ENCODE measurements at regions not wholly inside any gene's neighbourhood (a gene's known extent, or its start where the extent isn't known, plus 50 kb on each side); places are given as distances from the start of the nearest gene placed in this dataset.
"Not testable (repeated sequence)": the region's sequence is repeated elsewhere in the genome, so short reads cannot be mapped to it uniquely, and the experiment has no call there.

DNA sequence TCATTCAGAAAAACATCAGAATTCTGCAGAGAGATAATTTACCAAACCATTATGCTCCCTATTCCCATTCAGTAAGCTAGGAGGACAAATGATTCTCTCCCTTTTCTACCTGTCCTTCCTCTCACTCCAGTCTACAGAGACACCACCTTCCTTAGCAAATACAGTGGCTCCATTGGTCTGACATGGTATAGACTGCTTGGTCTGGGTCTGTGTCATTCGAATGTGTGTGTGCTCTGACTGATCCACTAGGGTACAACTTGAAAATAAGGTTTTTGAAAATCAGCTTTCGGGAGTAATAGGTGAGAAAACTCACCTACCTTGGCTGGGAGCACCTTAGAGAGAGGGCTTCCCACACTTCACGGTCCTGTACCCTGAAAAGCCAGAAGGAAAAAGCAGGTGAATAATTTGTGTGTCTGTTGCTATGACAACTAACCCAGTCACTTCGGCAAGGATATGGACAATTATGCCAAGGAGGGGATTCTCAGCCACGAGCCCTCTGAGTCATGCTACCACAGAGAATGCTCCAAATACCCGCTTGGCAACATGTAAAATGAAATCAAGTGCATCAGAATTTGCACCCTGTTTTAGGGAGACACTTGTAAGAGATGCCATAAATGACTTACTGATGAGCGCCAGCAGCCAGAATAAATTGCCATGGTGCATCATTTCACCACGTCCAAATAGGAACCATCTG is 114.5 kb upstream of the PRKCQ start:
- DNase-seq (ENCODE audit: low read depth), result no peak

DNA sequence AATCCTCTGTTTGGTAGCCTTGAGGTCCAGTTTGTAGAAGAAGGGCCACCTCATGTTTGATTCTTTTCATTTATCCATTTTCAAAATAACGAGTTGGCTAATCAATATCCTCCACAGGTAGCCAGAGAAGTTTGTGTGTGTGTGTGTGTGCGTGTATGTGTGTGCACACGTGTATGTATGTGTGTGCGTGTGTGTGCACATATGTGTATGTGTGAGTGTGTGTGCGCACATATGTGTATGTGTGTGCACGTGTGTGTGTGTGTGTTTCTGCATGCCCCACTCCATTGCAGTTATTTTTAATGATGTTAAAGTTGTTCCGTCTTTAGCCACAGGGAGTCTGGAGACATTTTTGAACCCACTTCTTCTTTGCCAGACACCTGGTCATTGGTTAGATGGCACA is 112.8 kb upstream of the PRKCQ start:
- no peak for DNase-seq (ENCODE audit: low read depth)

- DNase-seq (ENCODE audit: low read depth), result no peak
Observed at GRCh38 chr10:6692103-6692502, 112.0 kb upstream of the PRKCQ start.

GRCh38 chr10:6689036-6689435 is 109.0 kb upstream of the PRKCQ start:
- DNase-seq (ENCODE audit: low read depth), result no peak

- DNase-seq (ENCODE audit: low read depth), result no peak
Observed at GRCh38 chr10:6680735-6681134, 100.7 kb upstream of the PRKCQ start.

GRCh38 chr10:6678956-6679355 is 98.9 kb upstream of the PRKCQ start:
- no peak for DNase-seq (ENCODE audit: low read depth)

DNA sequence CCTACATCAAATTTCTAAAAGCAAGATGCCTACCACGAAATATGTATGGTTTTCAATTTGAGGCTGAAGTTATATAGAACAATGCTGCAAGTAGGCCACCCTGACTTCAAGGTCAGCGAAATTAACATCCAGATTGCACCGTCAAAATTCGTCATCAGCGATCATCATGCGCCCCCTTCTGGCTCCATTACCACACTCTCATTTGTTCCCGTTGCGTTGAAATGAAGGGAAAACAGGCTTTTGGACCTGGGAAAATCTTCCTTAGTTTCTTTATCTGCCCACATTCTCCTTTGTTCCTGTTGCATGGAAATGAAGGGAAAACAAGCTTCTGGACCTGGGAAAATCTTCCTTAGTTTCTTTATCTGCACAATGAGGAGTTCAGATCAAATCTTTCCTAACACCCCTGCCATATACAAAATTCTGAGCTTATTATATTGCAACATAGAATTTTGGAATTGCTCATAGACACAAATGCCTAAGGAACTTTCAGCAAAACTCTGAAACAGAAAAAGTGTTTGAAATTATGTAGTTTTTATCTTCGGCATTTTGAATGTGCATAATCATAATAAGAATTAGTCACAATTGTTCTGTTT is 98.2 kb upstream of the PRKCQ start:
- DNase-seq (ENCODE audit: low read depth), result peak; percentile 12

DNA sequence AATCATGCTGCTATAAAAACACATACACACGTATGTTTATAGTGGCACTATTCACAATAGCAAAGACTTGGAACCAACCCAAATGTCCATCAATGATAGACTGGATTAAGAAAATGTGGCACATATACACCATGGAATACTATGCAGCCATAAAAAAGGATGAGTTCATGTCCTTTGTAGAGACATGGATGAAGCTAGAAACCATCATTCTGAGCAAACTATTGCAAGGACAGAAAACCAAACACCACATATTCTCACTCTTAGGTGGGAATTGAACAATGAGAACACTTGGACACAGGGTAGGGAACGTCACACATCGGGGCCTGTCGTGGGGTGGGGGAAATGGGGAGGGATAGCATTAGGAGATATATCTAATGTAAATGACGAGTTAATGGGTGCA is 97.1 kb upstream of the PRKCQ start:
- DNase-seq (ENCODE audit: low read depth), result not testable (repeated sequence)

DNA sequence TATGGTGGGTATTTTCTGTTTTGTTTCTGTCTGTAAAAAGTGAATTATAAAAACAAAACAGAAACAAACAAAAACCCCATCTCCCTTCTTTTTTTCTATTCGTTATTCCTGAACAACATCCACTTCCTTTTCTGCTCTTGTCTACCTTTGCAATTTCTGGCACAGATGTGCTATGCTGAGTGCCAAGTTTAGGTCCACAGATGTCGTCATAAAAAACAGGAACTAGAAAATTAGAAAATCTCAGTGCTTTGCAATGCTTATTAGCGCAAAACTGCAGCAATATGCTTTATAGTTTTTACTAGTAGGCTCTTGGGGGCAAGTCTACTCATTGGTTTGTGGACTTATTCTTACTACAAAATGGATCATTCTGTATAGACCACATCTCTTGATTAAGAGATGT is 94.2 kb upstream of the PRKCQ start:
- DNase-seq (ENCODE audit: low read depth), result no peak

DNA sequence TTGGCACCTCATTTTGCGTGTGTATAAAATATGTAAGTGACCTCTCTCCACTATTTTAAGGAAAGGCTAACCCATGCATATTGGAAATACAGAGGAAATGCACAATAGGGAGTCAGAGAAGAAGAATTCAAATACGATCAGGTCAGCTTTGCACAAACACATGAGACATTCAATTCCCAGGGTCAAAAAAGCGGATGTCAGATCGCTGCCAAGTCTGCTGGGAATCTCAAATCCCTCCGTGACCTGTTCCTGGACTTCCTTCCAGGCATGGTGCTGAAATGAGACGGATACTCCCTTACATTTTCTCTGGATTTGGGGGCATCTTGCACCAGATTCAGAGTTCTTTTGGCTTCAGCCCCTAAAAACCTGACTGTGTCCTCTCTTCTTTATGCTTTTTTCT is 91.9 kb upstream of the PRKCQ start:
- no peak for DNase-seq (ENCODE audit: low read depth)

DNA sequence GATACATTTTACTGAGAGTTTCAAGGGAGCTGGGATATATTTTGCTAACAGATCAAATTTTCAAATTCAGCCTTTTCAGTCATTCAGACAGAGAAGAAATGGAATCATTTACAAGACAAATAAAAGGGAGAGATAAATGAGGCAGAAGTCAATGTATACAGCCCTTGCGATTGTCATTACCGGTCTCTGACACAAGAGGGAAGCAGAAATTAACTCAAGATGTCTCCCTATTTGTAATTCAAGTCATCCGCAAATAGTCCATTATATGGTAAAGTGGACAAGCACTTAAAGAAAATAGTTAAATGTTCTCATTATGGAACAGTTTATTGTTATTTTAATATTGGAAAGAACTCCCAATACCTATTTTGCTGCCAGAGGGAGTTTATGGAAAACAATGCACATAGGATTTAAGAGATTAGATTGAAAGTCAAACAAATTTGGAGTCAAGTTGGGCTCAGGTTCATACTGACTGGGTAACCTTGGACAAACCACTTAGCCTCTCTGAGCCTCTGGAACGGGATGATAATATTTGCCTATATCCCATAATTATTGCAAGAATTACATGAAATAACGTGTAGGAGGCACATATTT is 89.3 kb upstream of the PRKCQ start:
- peak; percentile 50 for DNase-seq (ENCODE audit: low read depth)

DNA sequence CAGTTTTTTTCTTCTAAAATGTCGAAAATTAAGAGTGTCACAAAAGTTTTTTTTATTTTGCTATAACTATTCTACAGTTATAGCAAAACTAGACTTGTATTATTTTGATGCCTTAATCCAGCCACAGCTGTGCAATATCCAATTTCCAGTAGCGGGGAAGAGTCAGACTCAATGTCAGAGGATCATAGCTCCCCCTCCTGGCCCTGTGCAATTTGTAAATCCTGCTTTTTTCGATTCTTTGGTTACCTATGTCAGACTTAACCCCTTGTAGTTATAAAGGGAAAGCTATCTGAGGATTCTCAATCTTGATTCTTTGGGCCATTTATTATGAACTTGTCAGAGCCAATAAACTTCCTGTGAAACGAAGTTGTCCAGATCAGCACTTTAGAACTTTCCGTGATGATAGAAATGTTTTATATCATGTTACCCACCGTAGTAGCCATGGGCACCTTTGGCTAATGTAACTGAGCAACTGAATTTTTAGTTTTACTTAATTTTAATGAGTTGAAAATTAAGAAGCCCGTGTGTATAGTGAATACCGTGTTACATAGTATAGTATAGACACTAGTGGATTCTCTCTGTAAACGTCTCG is 87.7 kb upstream of the PRKCQ start:
- peak; percentile 22 for DNase-seq (ENCODE audit: low read depth)

GRCh38 chr10:6667150-6667549 is 87.1 kb upstream of the PRKCQ start:
- no peak for DNase-seq (ENCODE audit: low read depth)

DNA sequence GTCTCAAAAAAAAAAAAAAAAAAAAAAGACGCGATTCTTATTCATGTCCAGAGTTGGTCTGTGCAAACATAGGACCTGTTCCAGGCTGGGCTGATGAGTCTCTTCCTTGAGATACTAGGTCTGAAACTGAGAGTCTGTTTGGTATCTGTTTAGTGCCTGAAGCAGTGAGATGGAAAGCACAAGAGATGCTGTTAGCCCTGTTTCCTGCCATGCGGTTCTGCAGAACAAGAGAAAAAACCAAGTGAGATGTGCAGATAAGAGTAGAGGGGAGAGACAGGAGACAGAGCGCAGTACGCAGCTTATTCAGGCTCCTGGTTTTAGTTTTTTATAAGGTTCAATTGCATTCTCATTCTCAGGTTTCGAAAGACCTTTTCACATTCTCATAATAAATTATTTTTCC is 85.8 kb upstream of the PRKCQ start:
- DNase-seq (ENCODE audit: low read depth), result no peak

GRCh38 chr10:6660460-6660859 is 80.4 kb upstream of the PRKCQ start:
- no peak for DNase-seq (ENCODE audit: low read depth)

- no peak for DNase-seq (ENCODE audit: low read depth)
Observed at GRCh38 chr10:6659451-6659850, 79.4 kb upstream of the PRKCQ start.

DNA sequence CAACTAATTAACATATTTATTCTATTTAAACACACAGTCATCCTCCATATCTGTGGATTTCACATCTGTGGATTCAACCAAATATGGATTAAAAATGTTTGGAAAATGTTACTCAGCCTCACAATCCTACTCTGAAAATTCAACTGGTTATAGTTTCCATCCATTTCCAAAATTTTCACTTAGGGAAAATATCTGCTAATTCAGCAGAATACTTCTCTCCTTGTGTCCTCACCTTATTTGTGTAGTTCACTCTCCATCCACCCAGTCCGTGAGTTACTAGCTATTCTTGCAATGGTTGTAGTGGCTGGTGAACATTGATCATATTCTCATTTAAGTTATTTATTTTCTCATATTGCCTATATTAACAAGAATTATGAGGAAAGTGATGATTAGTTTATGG is 77.6 kb upstream of the PRKCQ start:
- DNase-seq (ENCODE audit: low read depth), result no peak

DNA sequence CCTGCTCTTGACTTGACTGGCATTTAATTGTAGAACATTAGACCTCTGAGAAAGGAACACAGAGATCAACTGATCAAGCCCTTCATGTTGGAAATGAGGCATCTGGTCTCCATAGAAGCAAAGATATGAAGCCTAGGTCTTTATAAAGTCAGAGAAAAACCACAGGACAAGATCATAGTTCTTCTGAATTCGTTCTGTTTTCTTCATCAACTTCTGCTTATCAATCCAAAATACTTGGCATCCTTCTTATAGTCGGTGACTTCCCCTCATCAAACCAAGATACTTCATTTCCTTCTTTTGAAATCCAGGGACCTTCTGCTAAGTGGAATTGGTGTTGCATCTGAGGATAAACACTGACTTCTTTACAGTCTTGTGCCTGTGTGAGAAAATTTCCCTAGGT is 77.1 kb upstream of the PRKCQ start:
- no peak for DNase-seq (ENCODE audit: low read depth)

DNA sequence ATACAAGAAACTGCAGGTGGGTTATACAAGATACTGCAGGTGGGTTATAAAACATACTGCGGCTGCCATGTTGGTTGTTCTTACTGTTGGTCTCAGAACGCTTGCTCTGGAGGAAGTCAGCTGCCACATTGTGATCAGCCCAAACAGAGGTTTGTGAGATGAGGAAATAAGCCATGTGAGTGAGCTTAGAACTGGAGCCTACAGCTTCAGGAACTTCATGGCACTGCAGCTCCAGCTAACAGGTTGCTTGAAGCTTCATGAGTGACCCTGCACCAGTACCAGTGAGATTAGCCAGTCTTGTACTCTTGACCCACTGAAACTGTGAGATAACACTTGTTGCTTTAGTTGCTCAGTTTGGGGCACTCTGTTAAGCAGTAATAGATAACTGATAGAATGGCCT is 74.5 kb upstream of the PRKCQ start:
- no peak for DNase-seq (ENCODE audit: low read depth)

- DNase-seq (ENCODE audit: low read depth), result no peak
Observed at GRCh38 chr10:6650586-6650985, 70.5 kb upstream of the PRKCQ start.

GRCh38 chr10:6649903-6650302 is 69.8 kb upstream of the PRKCQ start:
- no peak for DNase-seq (ENCODE audit: low read depth)

DNA sequence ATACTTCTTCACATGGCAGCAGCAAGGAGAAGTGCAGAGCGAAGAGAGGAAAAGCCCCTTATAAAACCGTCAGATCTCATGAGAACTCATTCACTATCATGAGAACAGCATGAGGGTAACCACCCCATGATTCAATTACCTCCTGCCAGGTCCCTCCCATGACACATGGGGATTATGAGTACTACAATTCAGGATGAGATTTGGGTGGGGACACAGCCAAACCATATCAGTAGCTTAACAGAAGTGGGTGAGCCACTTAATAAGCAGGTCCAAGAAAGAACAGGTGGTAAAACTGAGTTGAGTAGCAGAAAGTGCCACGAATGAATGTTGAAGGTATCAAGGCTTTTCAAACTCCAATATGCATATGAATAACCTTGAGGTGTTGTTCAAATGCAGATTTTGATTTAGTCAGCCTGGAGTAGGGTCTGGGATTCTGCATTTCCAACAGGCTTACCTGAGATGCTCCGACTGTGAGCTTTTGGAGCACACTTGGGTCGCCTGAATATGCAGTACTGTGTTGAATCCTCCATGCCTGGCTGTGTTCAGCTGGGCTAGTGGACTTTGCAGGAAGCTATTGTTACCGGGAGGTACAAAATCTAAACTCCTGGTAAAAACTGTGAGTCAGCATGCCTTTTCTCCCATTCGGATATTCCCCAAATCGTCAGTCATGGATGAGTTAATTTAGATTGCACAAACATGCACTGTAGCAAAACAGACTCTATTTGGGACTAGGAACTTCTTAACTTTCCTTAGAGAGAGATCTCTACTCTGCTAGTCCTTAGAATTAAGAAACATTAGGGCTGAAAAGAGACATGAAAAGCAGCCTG is 69.0 kb upstream of the PRKCQ start:
- DNase-seq (ENCODE audit: low read depth), result no peak
